GM21723 (cell line): ENCODE measurements at regions not wholly inside any gene's neighbourhood (a gene's known extent, or its start where the extent isn't known, plus 50 kb on each side); places are given as distances from the start of the nearest gene placed in this dataset.
"Not testable (repeated sequence)": the region's sequence is repeated elsewhere in the genome, so short reads cannot be mapped to it uniquely, and the experiment has no call there.

Source experiments
- ATAC-seq: cut with Tn5 transposase; IDR thresholded peaks from one replicate; pipeline ENCODE4 v1.9.1; 2021; ENCODE audit warnings: mild to moderate bottlenecking, moderate library complexity; ENCODE audit not compliant: unreplicated experiment

DNA sequence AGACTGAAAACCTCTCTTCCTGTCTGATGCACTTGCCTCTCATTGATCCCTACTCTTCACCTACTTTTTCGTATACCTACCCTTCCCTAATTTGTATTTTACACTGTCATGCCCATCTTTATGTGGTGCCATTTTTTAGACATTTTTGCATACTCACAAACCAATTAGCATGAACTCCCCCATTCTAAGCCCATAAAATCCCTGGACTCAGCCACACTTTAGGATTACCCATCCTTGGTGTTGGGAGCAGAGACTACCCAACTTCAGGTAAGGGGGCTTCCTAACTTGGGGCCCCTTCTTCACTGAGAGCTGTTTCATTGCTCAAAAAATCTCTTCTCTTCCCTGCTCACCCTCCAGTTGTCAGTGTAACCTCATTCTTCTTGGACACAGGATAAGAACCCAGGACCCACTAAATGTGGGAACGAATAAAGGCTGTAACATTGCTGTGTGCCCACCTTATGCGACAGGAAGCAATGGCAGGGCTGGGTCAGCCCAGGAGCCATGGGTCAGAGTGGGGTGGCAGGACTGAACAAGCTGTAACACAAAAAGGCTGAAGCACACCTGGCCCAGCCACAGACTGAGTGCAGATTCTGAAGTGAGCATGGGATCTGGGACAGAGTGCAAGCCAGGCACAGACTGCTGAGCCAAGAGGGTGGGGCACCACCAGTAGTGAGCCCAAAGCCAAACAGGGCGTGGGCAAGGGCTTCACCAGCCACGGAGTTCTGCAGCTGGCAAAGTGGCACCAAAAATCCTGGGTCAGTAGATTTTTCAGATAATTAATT is 789.1 kb upstream of the HS3ST5 start:
- no peak for ATAC-seq

DNA sequence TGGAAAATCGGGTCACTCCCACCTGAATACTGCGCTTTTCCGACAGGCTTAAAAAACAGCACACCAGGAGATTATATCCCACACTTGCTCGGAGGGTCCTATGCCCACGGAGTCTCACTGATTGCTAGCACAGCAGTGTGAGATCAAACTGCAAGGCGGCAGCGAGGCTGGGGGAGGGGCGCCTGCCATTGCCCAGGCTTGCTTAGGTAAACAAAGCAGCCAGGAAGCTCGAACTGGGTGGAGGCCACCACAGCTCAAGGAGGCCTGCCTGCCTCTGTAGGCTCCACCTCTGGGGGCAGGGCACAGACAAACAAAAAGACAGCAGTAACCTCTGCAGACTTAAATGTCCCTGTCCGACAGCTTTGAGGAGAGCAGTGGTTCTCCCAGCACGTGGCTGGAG is 778.7 kb upstream of the HS3ST5 start:
- not testable (repeated sequence) for ATAC-seq

GRCh38 chr6:115120391-115120790 is 777.6 kb upstream of the HS3ST5 start:
- ATAC-seq = no peak

- no peak for ATAC-seq
These were observed 748.6 kb upstream of the HS3ST5 start for GRCh38 chr6:115091461-115091860.

DNA sequence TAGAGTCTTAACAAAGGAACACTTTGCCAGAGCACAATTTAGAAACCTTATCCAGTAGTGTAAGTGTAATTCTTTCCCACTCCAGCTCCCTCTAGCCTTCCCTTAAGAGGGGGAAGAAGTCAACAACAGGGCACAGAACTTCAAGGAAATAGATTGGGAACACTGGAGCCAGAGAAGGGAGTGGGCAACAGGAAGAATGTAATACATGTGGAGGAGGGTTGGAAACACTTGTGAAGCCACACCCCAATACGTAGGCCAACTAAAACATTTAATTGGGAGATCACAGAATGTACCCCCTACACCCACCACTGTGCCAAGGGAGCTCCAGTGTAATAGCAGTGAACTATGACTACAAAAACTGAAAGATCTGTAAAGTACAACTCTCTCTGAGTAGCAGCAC is 735.7 kb upstream of the HS3ST5 start:
- ATAC-seq = no peak

DNA sequence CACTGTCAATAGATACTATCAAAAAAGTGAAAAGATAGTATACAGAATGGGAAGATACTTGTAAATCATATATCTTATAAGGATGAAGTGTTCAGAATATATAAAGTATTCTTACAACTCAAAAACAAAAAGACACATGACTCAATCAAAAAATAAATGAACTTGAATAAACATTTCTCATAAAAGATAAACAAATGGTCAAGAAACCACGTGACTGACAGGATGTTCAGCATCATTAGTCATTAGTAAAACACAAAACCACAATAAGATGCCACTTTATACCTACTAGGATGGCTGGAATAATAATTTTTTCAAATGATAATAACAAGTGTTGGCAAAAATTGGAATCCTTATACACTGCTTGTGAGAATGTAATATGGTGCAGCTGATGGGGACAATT is 729.1 kb upstream of the HS3ST5 start:
- ATAC-seq = no peak

DNA sequence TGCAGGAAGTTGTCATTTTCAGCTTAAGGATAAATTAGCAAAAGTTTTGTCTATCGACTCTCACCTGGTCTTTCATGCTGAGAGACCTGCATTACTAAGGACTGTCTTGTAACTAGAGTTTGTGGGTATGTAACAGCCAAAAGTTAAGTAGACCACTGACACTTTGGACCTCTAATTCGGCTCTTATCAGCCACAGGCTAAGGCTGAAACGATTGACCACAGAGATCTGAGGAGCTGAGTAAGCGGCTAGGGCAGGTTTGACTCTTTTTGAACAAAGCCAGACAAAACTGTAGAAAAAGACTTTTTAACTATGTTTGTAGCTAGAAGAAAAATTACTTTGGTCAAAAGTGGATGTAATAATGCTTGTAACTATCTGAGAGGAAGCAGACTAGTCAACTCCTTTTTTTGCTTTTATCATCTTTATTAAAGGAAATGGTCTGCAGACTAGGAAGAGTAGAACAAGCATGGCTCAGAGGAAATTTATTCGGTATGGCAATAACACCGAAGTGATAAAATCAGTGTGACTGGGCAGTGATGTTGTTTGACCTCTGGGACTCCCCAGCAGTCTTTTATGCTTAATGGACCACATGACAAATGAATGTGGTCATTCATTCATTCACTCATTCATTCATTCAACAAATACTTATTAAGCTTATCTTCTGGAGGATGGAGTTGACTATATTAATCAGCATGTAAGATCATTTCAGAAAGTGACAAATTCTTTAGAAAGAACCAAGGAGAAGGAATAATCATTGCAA is 725.0 kb upstream of the HS3ST5 start:
- ATAC-seq = no peak

DNA sequence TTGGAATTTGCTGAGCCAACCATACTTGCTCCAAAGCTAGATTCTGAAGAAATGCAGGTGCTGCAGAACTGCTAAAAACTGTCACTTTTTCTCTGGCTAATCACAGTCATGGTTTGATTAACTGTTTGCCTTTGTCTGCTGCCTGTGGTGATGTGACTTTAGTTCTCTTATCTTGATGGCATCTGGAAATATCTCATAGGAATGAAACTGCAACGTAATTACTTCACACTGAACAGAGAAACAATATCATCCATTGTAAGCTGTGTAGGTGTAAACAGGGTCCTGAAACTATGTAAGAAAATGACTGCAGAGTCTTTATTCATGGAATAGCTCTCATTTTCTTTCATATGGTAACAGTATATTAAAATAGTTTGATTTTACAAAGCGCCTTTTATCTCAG is 721.9 kb upstream of the HS3ST5 start:
- no peak for ATAC-seq

GRCh38 chr6:115060581-115060980 is 717.8 kb upstream of the HS3ST5 start:
- ATAC-seq = no peak

DNA sequence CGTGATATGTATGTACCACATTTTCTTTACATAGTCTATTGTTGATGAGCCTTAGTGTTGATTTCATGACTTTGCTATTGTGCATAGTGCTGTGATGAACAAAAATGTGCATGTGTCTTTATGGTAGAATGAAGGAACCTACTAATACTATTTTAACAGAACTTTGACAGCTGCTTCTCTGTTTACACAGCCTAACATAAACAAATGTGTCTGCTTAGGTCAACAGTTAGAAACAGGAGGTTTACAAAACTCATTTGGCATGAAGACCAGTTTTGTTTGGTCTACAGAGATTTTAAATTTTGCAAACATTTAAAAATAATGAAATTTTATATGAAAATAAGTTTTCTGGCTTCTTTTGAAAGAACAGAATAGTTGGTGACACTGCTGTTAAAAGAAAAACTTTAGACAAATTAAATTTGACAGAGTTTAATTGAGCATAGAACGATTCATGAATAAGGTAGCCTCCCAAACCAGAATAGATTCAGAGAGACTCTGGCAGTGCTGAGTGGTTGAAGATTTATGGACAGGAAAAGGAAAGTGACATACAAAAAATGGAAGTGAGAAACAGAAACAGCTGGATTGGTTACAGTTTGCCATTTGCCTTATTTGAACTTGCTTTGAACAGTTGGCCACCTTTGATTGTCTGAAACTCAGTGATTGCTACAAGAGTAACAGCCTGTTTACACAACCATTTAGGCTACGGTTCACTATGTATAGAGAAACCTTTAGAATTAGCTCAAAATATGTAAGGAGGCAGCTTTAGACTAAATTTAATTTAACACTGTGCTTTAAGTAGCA is 715.8 kb upstream of the HS3ST5 start:
- no peak for ATAC-seq

GRCh38 chr6:115055579-115055978 is 712.8 kb upstream of the HS3ST5 start:
- no peak for ATAC-seq

GRCh38 chr6:115054242-115054641 is 711.4 kb upstream of the HS3ST5 start:
- ATAC-seq = not testable (repeated sequence)

GRCh38 chr6:115053169-115053860 is 710.5 kb upstream of the HS3ST5 start:
- ATAC-seq = no peak

- no peak for ATAC-seq
These were observed 673.8 kb upstream of the HS3ST5 start for GRCh38 chr6:115016593-115016992.

DNA sequence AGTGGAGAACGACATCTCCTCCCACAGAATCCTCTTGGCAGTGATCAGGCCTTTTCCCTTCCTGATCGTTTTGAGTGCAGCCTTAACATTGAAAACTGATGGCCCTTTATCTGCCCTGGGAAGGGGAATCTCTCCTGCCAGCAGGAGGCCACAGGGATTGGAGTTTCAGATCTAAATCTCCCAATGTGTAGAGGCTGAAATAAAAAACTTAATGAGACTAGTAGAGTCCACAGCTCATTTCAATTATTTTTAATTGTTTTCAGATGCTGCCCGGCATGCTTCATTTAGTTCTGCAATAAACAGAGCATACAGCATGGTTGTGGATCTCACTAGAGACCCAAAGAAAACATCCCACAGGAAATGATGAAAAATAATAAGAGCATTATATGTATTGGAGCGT is 662.2 kb upstream of the HS3ST5 start:
- ATAC-seq = no peak

- no peak for ATAC-seq
These were observed 661.4 kb upstream of the HS3ST5 start for GRCh38 chr6:115004204-115004603.

GRCh38 chr6:115001731-115002350 is 659.0 kb upstream of the HS3ST5 start:
- ATAC-seq = no peak

DNA sequence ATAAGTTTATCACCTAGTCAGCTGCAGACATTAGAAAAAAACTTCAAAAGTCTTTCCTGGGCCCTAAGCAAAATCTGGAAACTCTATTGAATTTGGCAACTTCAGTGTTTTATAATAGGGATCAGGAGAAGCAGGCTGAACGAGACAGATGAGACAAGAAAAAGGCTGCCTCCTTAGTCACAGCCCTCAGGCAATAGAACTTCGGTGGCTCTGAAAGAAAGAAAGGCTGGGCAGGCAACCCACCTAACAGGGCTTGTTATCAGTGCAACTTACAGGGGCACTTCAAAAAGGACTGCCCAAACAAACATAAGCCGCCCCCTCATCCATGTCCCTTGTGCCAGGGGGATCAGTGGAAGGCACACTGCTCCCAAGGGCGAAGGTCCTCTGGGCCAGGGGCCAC is 657.9 kb upstream of the HS3ST5 start:
- ATAC-seq = no peak

- no peak for ATAC-seq
These were observed 655.7 kb upstream of the HS3ST5 start for GRCh38 chr6:114998492-114998891.

- ATAC-seq = peak; percentile 67
These were observed 655.0 kb upstream of the HS3ST5 start for GRCh38 chr6:114997813-114998292.
